Neural crest cell (in vitro differentiated cells): ENCODE measurements at regions not wholly inside any gene's neighbourhood (a gene's known extent, or its start where the extent isn't known, plus 50 kb on each side); places are given as distances from the start of the nearest gene placed in this dataset.

Experiments used
- DNase-seq: peaks from one replicate; pipeline ENCODE4 v3.0.0; 2021; ENCODE audit warnings: low read depth, mixed read lengths, low spot score
- H3K27ac Mint-ChIP-seq: one replicate; pipeline ENCODE4 v1.8.0; 2021; ENCODE audit warnings: mild to moderate bottlenecking, mixed read lengths; ENCODE audit not compliant: unreplicated experiment
- H3K27me3 Mint-ChIP-seq: 2 replicates; pipeline ENCODE4 v1.8.0; 2021; ENCODE audit warnings: low read depth, mild to moderate bottlenecking, mixed read lengths
- H3K36me3 Mint-ChIP-seq: 2 replicates; pipeline ENCODE4 v1.8.0; 2021; ENCODE audit warnings: low read depth, mild to moderate bottlenecking, mixed read lengths
- H3K4me1 Mint-ChIP-seq: 2 replicates; pipeline ENCODE4 v1.8.0; 2021; ENCODE audit warnings: mixed read lengths
- H3K4me3 Mint-ChIP-seq: one replicate; pipeline ENCODE4 v1.8.0; 2021; ENCODE audit warnings: mild to moderate bottlenecking, mixed read lengths
- H3K9me3 Mint-ChIP-seq: 2 replicates; pipeline ENCODE4 v1.8.0; 2021; ENCODE audit warnings: mixed read lengths
- CTCF ChIP-seq: fragments of 200-600 bp; sonication (generic); conservative IDR thresholded peaks from 2 replicates; pipeline ENCODE4 v1.5.0; 2021; ENCODE audit warnings: antibody characterized with exemption, mild to moderate bottlenecking

GRCh38 chr6:93104195-93104817 lies 315.1 kb downstream of the EPHA7 start:
- peaks cover 16% of the 10 kb centered on the region for H3K4me1 Mint-ChIP-seq
- no peaks in the 10 kb centered on the region for H3K27me3 Mint-ChIP-seq
- H3K27ac Mint-ChIP-seq = no peak overlapping the region
- no peak overlapping the region for H3K4me3 Mint-ChIP-seq
- DNase-seq = no peak
- TF ChIP-seq CTCF = no peak
- H3K9me3 Mint-ChIP-seq = peaks cover 9% of the 10 kb centered on the region
- H3K36me3 Mint-ChIP-seq = peaks cover 4% of the 10 kb centered on the region

- H3K9me3 Mint-ChIP-seq = no peaks in the 10 kb centered on the region
- H3K27me3 Mint-ChIP-seq = no peaks in the 10 kb centered on the region
- H3K36me3 Mint-ChIP-seq = no peaks in the 10 kb centered on the region
- H3K27ac Mint-ChIP-seq = no peak overlapping the region
- no peak for DNase-seq
- H3K4me1 Mint-ChIP-seq = peaks cover 17% of the 10 kb centered on the region
- no peak overlapping the region for H3K4me3 Mint-ChIP-seq
- no peak for TF ChIP-seq CTCF
Observed at GRCh38 chr6:93088621-93089501, 330.5 kb downstream of the EPHA7 start.

- TF ChIP-seq CTCF = no peak
- no peak for DNase-seq
- Mint-ChIP-seq H3K36me3 (no peaks in the 10 kb centered on the region), H3K4me1 (peaks cover 17% of the 10 kb centered on the region), H3K27ac (no peak overlapping the region), H3K4me3 (no peak overlapping the region), H3K9me3 (no peaks in the 10 kb centered on the region), H3K27me3 (no peaks in the 10 kb centered on the region)
Observed at GRCh38 chr6:93087606-93088005, 331.8 kb downstream of the EPHA7 start.

- Mint-ChIP-seq H3K36me3 (no peaks in the 10 kb centered on the region), H3K27me3 (no peaks in the 10 kb centered on the region), H3K9me3 (no peaks in the 10 kb centered on the region), H3K4me3 (no peak overlapping the region), H3K27ac (no peak overlapping the region), H3K4me1 (peaks cover 17% of the 10 kb centered on the region)
- no peak for TF ChIP-seq CTCF
- DNase-seq = no peak
Observed at GRCh38 chr6:93086351-93086750, 333.0 kb downstream of the EPHA7 start.

- no peaks in the 10 kb centered on the region for H3K9me3 Mint-ChIP-seq
- H3K27ac Mint-ChIP-seq = no peak overlapping the region
- no peaks in the 10 kb centered on the region for H3K36me3 Mint-ChIP-seq
- DNase-seq = no peak
- H3K4me1 Mint-ChIP-seq = peaks cover 11% of the 10 kb centered on the region
- no peak overlapping the region for H3K4me3 Mint-ChIP-seq
- H3K27me3 Mint-ChIP-seq = no peaks in the 10 kb centered on the region
- no peak for TF ChIP-seq CTCF
Observed at GRCh38 chr6:93083337-93084230, 335.8 kb downstream of the EPHA7 start.
